IPS DF 6.9 (cell line): ENCODE measurements at regions not wholly inside any gene's neighbourhood (a gene's known extent, or its start where the extent isn't known, plus 50 kb on each side); places are given as distances from the start of the nearest gene placed in this dataset.
"Not testable (repeated sequence)": the region's sequence is repeated elsewhere in the genome, so short reads cannot be mapped to it uniquely, and the experiment has no call there.

Experiments
- DNase-seq: peaks from one replicate; pipeline ENCODE4 v3.0.0-alpha.2; 2013; ENCODE audit warnings: low read depth, low spot score
- H3K27ac ChIP-seq: one replicate; pipeline ENCODE4 v1.5.1; 2013; ENCODE audit warnings: low read length, control low read depth
- H3K27me3 ChIP-seq: 2 replicates; pipeline ENCODE4 v1.6.1; 2013; ENCODE audit warnings: mild to moderate bottlenecking, low read length; ENCODE audit not compliant: control insufficient read depth, insufficient read depth
- H3K36me3 ChIP-seq: 2 replicates; pipeline ENCODE4 v1.6.1; 2013; ENCODE audit warnings: low read length; ENCODE audit not compliant: control insufficient read depth, insufficient read depth
- H3K4me1 ChIP-seq: 2 replicates; pipeline ENCODE4 v1.6.1; 2013; ENCODE audit warnings: low read length; ENCODE audit not compliant: control insufficient read depth, insufficient read depth
- H3K4me3 ChIP-seq: 2 replicates; pipeline ENCODE4 v1.5.1; 2013; ENCODE audit warnings: mild to moderate bottlenecking, low read length
- H3K9me3 ChIP-seq: 2 replicates; pipeline ENCODE4 v1.6.1; 2013; ENCODE audit warnings: low read length, inconsistent platforms; ENCODE audit not compliant: control insufficient read depth, insufficient read depth
- WGBS: extraction: QIAGEN DNeasy Blood & Tissue Kit; methylation state at CpG from one replicate; pipeline ENCODE4 v1.1.7; 2013; ENCODE audit warnings: mixed read lengths, missing lambda C conversion rate; ENCODE audit not compliant: insufficient read length, insufficient coverage; 5-methylcytosine and 5-hydroxymethylcytosine counted together

DNA sequence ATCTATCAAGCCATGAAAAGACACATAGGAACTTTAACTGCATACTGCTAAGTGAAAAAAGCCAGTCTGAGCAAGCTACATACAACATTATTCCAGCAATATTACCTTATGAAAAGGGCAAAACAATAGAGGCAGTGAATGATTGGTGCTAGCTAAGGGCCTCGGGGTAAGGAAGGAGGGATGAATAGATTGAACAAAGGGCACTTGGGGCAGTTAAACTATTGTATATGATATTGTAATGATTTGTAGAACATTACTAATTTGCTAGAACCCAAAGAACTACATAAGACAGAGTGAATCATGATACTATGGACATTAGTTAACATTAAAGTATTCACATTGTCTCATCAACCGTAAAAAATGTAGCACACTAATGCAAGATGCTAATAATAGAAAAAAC, 218.3 kb downstream of the FBXO4 start:
- Histone ChIP-seq H3K36me3 (no peaks in the 10 kb centered on the region), H3K4me3 (no peak overlapping the region), H3K4me1 (no peaks in the 10 kb centered on the region), H3K27ac (no peak overlapping the region), H3K9me3 (no peaks in the 10 kb centered on the region), H3K27me3 (no peaks in the 10 kb centered on the region)
- no peak for DNase-seq
- WGBS, result no CpG with 5 or more reads among the region's 2 CpGs

GRCh38 chr5:42148813-42149212, 223.7 kb downstream of the FBXO4 start:
- no peaks in the 10 kb centered on the region for H3K36me3 ChIP-seq
- no peak overlapping the region for H3K4me3 ChIP-seq
- WGBS, result no CpG with 5 or more reads among the region's 1 CpG
- H3K27me3 ChIP-seq, result no peaks in the 10 kb centered on the region
- no peak overlapping the region for H3K27ac ChIP-seq
- peaks cover 1% of the 10 kb centered on the region; the same call in 1 of the 2 replicates for H3K9me3 ChIP-seq
- no peaks in the 10 kb centered on the region for H3K4me1 ChIP-seq
- DNase-seq, result no peak

DNA sequence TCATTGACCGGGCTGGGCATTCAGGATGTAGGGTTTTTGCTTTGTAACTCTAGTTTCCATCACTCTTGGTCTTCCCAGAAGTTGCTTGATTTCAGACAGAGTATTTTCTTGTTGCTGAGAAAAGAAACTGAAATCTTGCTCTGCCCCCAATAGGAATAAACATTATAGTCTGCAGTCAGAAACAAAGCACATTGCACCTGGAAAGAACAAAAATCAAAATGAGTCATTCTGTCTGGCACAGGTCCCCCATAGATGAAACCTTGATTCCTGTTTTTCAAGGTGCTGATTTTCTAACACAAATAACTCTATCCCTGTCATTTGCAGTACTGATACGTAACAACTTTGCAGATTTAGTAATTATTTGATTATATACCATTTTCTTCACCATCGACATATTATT, 232.1 kb downstream of the FBXO4 start:
- no CpG with 5 or more reads among the region's 3 CpGs for WGBS
- Histone ChIP-seq H3K4me1 (no peaks in the 10 kb centered on the region), H3K4me3 (no peak overlapping the region), H3K36me3 (no peaks in the 10 kb centered on the region), H3K27me3 (no peaks in the 10 kb centered on the region), H3K9me3 (no peaks in the 10 kb centered on the region), H3K27ac (no peak overlapping the region)
- no peak for DNase-seq

GRCh38 chr5:42163083-42163482, 238.0 kb downstream of the FBXO4 start:
- Histone ChIP-seq H3K9me3 (no peaks in the 10 kb centered on the region), H3K27ac (no peak overlapping the region), H3K36me3 (no peaks in the 10 kb centered on the region), H3K4me1 (no peaks in the 10 kb centered on the region), H3K27me3 (no peaks in the 10 kb centered on the region), H3K4me3 (no peak overlapping the region)
- no CpG with 5 or more reads among the region's 1 CpG for WGBS
- DNase-seq, result no peak

DNA sequence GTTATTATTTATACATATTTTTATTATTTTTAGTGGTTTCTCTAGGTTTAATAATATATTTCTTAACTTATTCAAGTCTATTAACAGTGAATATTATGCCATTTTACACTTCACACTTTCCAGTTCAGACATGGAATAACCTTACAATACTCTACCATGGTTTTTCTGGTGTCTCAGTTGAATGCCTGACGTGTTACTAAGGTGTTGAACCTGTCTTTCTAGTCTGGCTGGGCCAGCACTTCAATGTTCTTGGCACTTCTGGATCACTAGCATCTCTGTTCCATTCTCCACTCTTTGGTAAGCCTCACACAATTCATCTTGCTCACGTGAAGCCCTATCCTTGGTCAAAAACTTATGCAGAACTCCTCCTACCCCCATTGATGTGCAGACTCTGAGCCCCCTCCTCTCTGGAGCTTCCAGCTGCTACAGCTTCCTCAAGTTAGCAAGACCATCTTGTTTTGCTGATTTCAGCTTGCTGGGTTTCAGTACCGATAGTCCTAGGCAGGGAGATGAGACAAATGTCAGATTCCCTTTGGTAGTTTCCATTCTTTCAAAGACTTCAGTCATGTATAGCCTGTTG, 243.1 kb downstream of the FBXO4 start:
- no CpG with 5 or more reads among the region's 3 CpGs for WGBS
- H3K9me3 ChIP-seq, result no peaks in the 10 kb centered on the region
- H3K27me3 ChIP-seq, result no peaks in the 10 kb centered on the region
- no peaks in the 10 kb centered on the region for H3K36me3 ChIP-seq
- H3K4me3 ChIP-seq, result no peak overlapping the region
- no peaks in the 10 kb centered on the region for H3K4me1 ChIP-seq
- peak; percentile 11 for DNase-seq
- H3K27ac ChIP-seq, result no peak overlapping the region

- no CpG with 5 or more reads among the region's 3 CpGs for WGBS
Measured at GRCh38 chr5:42176118-42176517, 247.1 kb upstream of the GHR start.

GRCh38 chr5:42179843-42180242, 243.4 kb upstream of the GHR start:
- H3K27ac ChIP-seq, DNase-seq, H3K27me3 ChIP-seq, H3K36me3 ChIP-seq, H3K9me3 ChIP-seq, H3K4me3 ChIP-seq, H3K4me1 ChIP-seq: not testable (repeated sequence)
- no CpG with 5 or more reads among the region's 1 CpG for WGBS

More at GRCh38 chr5:42176118-42176517, 247.1 kb upstream of the GHR start:
- H3K27me3 ChIP-seq, H3K9me3 ChIP-seq, H3K27ac ChIP-seq, H3K36me3 ChIP-seq, DNase-seq, H3K4me1 ChIP-seq, H3K4me3 ChIP-seq: not testable (repeated sequence)

DNA sequence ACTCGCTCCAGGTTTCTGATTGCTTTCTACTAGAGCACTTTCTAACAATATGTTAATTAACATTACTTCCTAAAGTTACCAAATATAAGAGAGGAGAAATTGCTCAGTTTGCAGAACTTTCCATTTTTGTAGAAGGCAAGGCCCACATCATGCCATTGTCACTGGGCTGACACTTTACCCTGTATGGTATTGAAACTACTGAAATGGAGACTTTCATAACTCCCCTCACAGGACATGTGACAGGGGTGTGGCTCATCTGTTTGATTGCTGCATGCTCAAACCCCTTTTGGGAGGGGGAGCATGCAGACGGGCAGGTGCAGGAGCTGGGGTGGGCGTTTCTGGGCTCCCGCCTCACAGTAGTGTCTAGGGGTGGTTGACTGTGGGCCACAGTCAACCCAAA, 206.3 kb upstream of the GHR start:
- no peaks in the 10 kb centered on the region for H3K9me3 ChIP-seq
- no peak for DNase-seq
- H3K36me3 ChIP-seq, result no peaks in the 10 kb centered on the region
- no peaks in the 10 kb centered on the region for H3K27me3 ChIP-seq
- H3K27ac ChIP-seq, result no peak overlapping the region
- no peaks in the 10 kb centered on the region for H3K4me1 ChIP-seq
- no CpG with 5 or more reads among the region's 4 CpGs for WGBS
- H3K4me3 ChIP-seq, result no peak overlapping the region

DNA sequence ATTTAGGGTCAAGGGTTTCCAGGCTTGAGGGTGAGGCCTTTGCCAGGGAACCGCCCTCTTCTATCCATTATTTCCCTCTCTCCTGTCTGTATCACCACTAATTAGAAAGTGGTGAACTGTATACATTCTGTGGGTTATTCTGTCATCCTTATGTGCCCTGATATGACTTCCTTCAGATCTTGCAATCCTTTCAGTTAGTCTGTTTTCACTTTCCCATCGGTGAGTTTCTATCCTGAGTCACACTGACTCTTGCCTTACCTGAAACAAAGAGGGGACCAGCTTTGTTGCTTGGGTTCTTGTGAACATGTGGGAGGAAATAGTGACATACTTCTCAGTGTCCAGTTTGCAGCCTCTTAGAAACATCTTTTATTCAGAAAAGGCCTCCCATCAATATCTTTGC, 205.4 kb upstream of the GHR start:
- Histone ChIP-seq H3K9me3 (no peaks in the 10 kb centered on the region), H3K27me3 (no peaks in the 10 kb centered on the region), H3K4me3 (no peak overlapping the region), H3K36me3 (no peaks in the 10 kb centered on the region), H3K4me1 (no peaks in the 10 kb centered on the region), H3K27ac (no peak overlapping the region)
- WGBS, result no CpG with 5 or more reads among the region's 2 CpGs
- no peak for DNase-seq

- H3K9me3 ChIP-seq, result no peaks in the 10 kb centered on the region
- no peaks in the 10 kb centered on the region for H3K27me3 ChIP-seq
- H3K36me3 ChIP-seq, result no peaks in the 10 kb centered on the region
- H3K4me3 ChIP-seq, result no peak overlapping the region
- H3K27ac ChIP-seq, result no peak overlapping the region
- no CpG with 5 or more reads among the region's 2 CpGs for WGBS
- no peaks in the 10 kb centered on the region for H3K4me1 ChIP-seq
- no peak for DNase-seq
Measured at GRCh38 chr5:42225009-42225408, 198.2 kb upstream of the GHR start.

DNA sequence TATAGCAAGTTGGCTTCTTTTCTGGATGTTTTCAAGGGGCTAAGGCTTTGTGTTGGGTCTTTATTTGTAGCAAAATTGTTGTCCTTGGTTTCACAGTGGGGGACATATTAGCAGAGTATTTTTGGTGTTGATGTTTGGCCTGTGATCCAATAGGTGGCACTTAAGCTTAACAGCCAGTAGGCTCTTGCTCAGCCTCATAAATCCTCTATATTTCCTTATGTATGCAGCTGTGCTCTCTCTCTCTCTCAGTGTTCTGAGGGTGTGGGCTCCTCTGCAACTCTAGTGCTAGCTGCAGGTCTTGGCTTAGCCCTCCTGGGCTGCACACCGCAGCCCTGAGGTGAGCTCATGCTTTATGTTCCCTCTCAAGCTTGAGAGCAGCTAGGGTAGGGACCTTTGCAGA, 195.0 kb upstream of the GHR start:
- no CpG with 5 or more reads among the region's 1 CpG for WGBS

More for the DNA sequence above, 195.0 kb upstream of the GHR start:
- Histone ChIP-seq H3K27me3 (no peaks in the 10 kb centered on the region), H3K4me1 (no peaks in the 10 kb centered on the region; the same call in 1 of the 2 replicates), H3K27ac (no peak overlapping the region), H3K36me3 (no peaks in the 10 kb centered on the region), H3K4me3 (no peak overlapping the region), H3K9me3 (no peaks in the 10 kb centered on the region)
- DNase-seq, result no peak
